ENCODE measurements at regions not wholly inside any gene's neighbourhood (a gene's known extent, or its start where the extent isn't known, plus 50 kb on each side); places are given as distances from the start of the nearest gene placed in this dataset.

- Histone ChIP-seq H2BK12ac (ENCODE audit: low read depth, low read length) (no peak overlapping the region), H3K36me3 (ENCODE audit: control insufficient read depth in 2 of 4, insufficient read depth in 4 of 4, low read length in 3 of 4) (no peaks in the 10 kb centered on the region), H2BK5ac (ENCODE audit: low read depth, low read length) (no peak overlapping the region), H4K5ac (ENCODE audit: insufficient read length, low read depth, low read length) (no peak overlapping the region), H3K4ac (replicated peaks; ENCODE audit: insufficient read length, low read depth, low read length) (no peak overlapping the region), H3K18ac (ENCODE audit: extremely low read depth, low read length) (no peak overlapping the region), H3K23ac (ENCODE audit: insufficient read length) (no peak overlapping the region), H2BK120ac (replicated peaks; ENCODE audit: low read depth, low read length) (no peak overlapping the region), H3K4me1 (replicated peaks in 1 of 4; ENCODE audit: control insufficient read depth in 3 of 4, insufficient read depth in 4 of 4, low read length in 3 of 4) (no peaks in the 10 kb centered on the region), H2BK15ac (ENCODE audit: low read length) (no peak overlapping the region), H2AFZ (ENCODE audit: low read length) (no peak overlapping the region), H3K27me3 (replicated peaks in 1 of 4; ENCODE audit: control insufficient read depth in 3 of 4, extremely low read depth in 1 of 4, insufficient read depth in 3 of 4, low read length in 3 of 4) (no peaks in the 10 kb centered on the region), H3K27ac (ENCODE audit: low read depth, low read length) (no peak overlapping the region), H4K8ac (ENCODE audit: extremely low read depth, insufficient read depth, low read length) (no peak overlapping the region), H3K4me3 (ENCODE audit: extremely low read depth in 1 of 4, insufficient read depth in 2 of 4, low read depth in 3 of 4, low read length in 4 of 4) (no peak overlapping the region), H4K20me1 (replicated peaks in 1 of 2; ENCODE audit: control insufficient read depth in 1 of 2, insufficient read depth in 2 of 2, low read length in 2 of 2) (no peaks in the 10 kb centered on the region), H3K9me3 (ENCODE audit: insufficient read depth in 2 of 2, low read depth in 1 of 2, low read length in 1 of 2) (no peaks in the 10 kb centered on the region), H3K79me1 (ENCODE audit: low read depth, low read length) (no peaks in the 10 kb centered on the region), H2AK5ac (ENCODE audit: low read depth, low read length) (no peak overlapping the region), H4K91ac (replicated peaks; ENCODE audit: insufficient read length, low read length) (no peak overlapping the region), H3K56ac (replicated peaks; ENCODE audit: insufficient read length, low read depth, low read length) (no peak overlapping the region), H2BK20ac (ENCODE audit: low read length) (no peak overlapping the region), H3K14ac (ENCODE audit: insufficient read length) (no peak overlapping the region), H3K9ac (replicated peaks in 1 of 4; ENCODE audit: extremely low read depth in 1 of 4, low read depth in 3 of 4, low read length in 3 of 4) (no peak overlapping the region), H3K4me2 (ENCODE audit: insufficient read depth in 1 of 2, low read depth in 2 of 2, low read length in 2 of 2) (no peak overlapping the region), H3K23me2 (ENCODE audit: low read depth, low read length) (no peaks in the 10 kb centered on the region), H3K79me2 (ENCODE audit: control insufficient read depth in 1 of 2, insufficient read depth in 2 of 2, low read length in 2 of 2) (no peaks in the 10 kb centered on the region)
- 85% methylated on average over 4 of the region's 4 CpGs; no CpG with 5 or more reads in 1 of the 2 experiments for WGBS, 2 experiments (ENCODE audit: extremely low coverage in 1 of 2, insufficient coverage in 1 of 2, insufficient read length in 1 of 2, insufficient replicate concordance in 2 of 2, low coverage in 1 of 2, low lambda C conversion rate in 2 of 2, missing lambda C conversion rate in 1 of 2)
- TF ChIP-seq CBX8 (IDR thresholded peaks at IDR 0.05; ENCODE audit: borderline replicate concordance, low read depth, low read length) (no peak), CBX5 (IDR thresholded peaks at IDR 0.05; ENCODE audit: low read depth, low read length) (no peak), SIX5 (IDR thresholded peaks at IDR 0.05; ENCODE audit: low read depth, low read length) (no peak), CEBPB (IDR thresholded peaks at IDR 0.05; ENCODE audit: low read depth, low read length) (no peak)
- CTCF ChIA-PET (ENCODE audit: partially characterized antibody) = no interaction called here
- POLR2A ChIA-PET (ENCODE audit: partially characterized antibody) = no interaction called here
- DNase-seq (ENCODE audit: low read depth in 1 of 2, low spot score in 2 of 2) (no peak), FAIRE-seq (no peak)
These were observed 535.9 kb downstream of the IQCM start for GRCh38 chr4:149279776-149280175.

Data from H1 (cell line).